ENCODE measurements at regions not wholly inside any gene's neighbourhood (a gene's known extent, or its start where the extent isn't known, plus 50 kb on each side); places are given as distances from the start of the nearest gene placed in this dataset.

GRCh38 chr16:87227296-87227951 is 89.8 kb downstream of the C16orf95 start:
- no peak for ATAC-seq (ENCODE audit: insufficient read depth, low read depth)
- Histone ChIP-seq H3K27me3 (ENCODE audit: insufficient read depth, low read length, poor library complexity) (peaks cover 7% of the 10 kb centered on the region), H3K9me3 (ENCODE audit: insufficient read depth, low read length, severe bottlenecking) (no peaks in the 10 kb centered on the region), H3K36me3 (ENCODE audit: insufficient read depth, low read length) (no peaks in the 10 kb centered on the region), H3K4me1 (ENCODE audit: insufficient read depth, low read length) (no peaks in the 10 kb centered on the region), H3K4me3 (ENCODE audit: low read depth in 1 of 2, low read length in 2 of 2) (no peak overlapping the region), H3K79me2 (ENCODE audit: insufficient read depth, low read length) (no peaks in the 10 kb centered on the region), H3K27ac (ENCODE audit: low read length) (no peak overlapping the region), H3K4me2 (ENCODE audit: insufficient read depth, low read length) (no peak overlapping the region), H2AFZ (ENCODE audit: low read depth, low read length) (no peak overlapping the region), H4K20me1 (ENCODE audit: insufficient read depth, low read length) (no peaks in the 10 kb centered on the region; the same call in 1 of the 2 replicates), H3K9ac (ENCODE audit: low read depth, low read length) (no peak overlapping the region)
- DNase-seq = no peak
- no peak for TF ChIP-seq EZH2 (IDR thresholded peaks at IDR 0.05; ENCODE audit: borderline replicate concordance, low read depth, low read length, severe bottlenecking)
- no peak for TF ChIP-seq CTCF (IDR thresholded peaks at IDR 0.05; ENCODE audit: borderline replicate concordance, extremely low read depth, low read length, poor library complexity, severe bottlenecking)

- Histone ChIP-seq H3K4me1 (ENCODE audit: insufficient read depth, low read length) (no peaks in the 10 kb centered on the region), H2AFZ (ENCODE audit: low read depth, low read length) (no peak overlapping the region), H3K27me3 (ENCODE audit: insufficient read depth, low read length, poor library complexity) (peaks cover 7% of the 10 kb centered on the region), H3K9me3 (ENCODE audit: insufficient read depth, low read length, severe bottlenecking) (no peaks in the 10 kb centered on the region), H3K79me2 (ENCODE audit: insufficient read depth, low read length) (no peaks in the 10 kb centered on the region), H3K9ac (ENCODE audit: low read depth, low read length) (no peak overlapping the region), H4K20me1 (ENCODE audit: insufficient read depth, low read length) (no peaks in the 10 kb centered on the region; the same call in 1 of the 2 replicates), H3K27ac (ENCODE audit: low read length) (no peak overlapping the region), H3K4me3 (ENCODE audit: low read depth in 1 of 2, low read length in 2 of 2) (no peak overlapping the region), H3K4me2 (ENCODE audit: insufficient read depth, low read length) (no peak overlapping the region), H3K36me3 (ENCODE audit: insufficient read depth, low read length) (no peaks in the 10 kb centered on the region)
- ATAC-seq (ENCODE audit: insufficient read depth, low read depth) (no peak), DNase-seq (no peak)
- TF ChIP-seq EZH2 (IDR thresholded peaks at IDR 0.05; ENCODE audit: borderline replicate concordance, low read depth, low read length, severe bottlenecking) (no peak), CTCF (IDR thresholded peaks at IDR 0.05; ENCODE audit: borderline replicate concordance, extremely low read depth, low read length, poor library complexity, severe bottlenecking) (no peak)
Measured at GRCh38 chr16:87228363-87228762, 88.8 kb downstream of the C16orf95 start.

GRCh38 chr16:87229230-87230188 is 87.7 kb downstream of the C16orf95 start:
- no peak overlapping the region for H3K4me2 ChIP-seq (ENCODE audit: insufficient read depth, low read length)
- no peak overlapping the region for H3K4me3 ChIP-seq (ENCODE audit: low read depth in 1 of 2, low read length in 2 of 2)
- ATAC-seq (ENCODE audit: insufficient read depth, low read depth) (no peak), DNase-seq (no peak)
- H3K9ac ChIP-seq (ENCODE audit: low read depth, low read length) = no peak overlapping the region
- H3K36me3 ChIP-seq (ENCODE audit: insufficient read depth, low read length) = no peaks in the 10 kb centered on the region
- H4K20me1 ChIP-seq (ENCODE audit: insufficient read depth, low read length) = no peaks in the 10 kb centered on the region; the same call in 1 of the 2 replicates
- H3K79me2 ChIP-seq (ENCODE audit: insufficient read depth, low read length) = no peaks in the 10 kb centered on the region
- TF ChIP-seq EZH2 (IDR thresholded peaks at IDR 0.05; ENCODE audit: borderline replicate concordance, low read depth, low read length, severe bottlenecking) (no peak), CTCF (IDR thresholded peaks at IDR 0.05; ENCODE audit: borderline replicate concordance, extremely low read depth, low read length, poor library complexity, severe bottlenecking) (no peak)
- H3K27ac ChIP-seq (ENCODE audit: low read length) = no peak overlapping the region
- H3K9me3 ChIP-seq (ENCODE audit: insufficient read depth, low read length, severe bottlenecking) = no peaks in the 10 kb centered on the region
- peaks cover 4% of the 10 kb centered on the region for H3K27me3 ChIP-seq (ENCODE audit: insufficient read depth, low read length, poor library complexity)
- no peaks in the 10 kb centered on the region for H3K4me1 ChIP-seq (ENCODE audit: insufficient read depth, low read length)
- no peak overlapping the region for H2AFZ ChIP-seq (ENCODE audit: low read depth, low read length)
